Panc1 (cell line): ENCODE measurements at regions not wholly inside any gene's neighbourhood (a gene's known extent, or its start where the extent isn't known, plus 50 kb on each side); places are given as distances from the start of the nearest gene placed in this dataset.

Experiments
- ATAC-seq: fragments of 200-7000 bp; cut with Tn5 transposase; 2 replicates; pipeline ENCODE4 v1.9.1; 2020; ENCODE audit warnings: mild to moderate bottlenecking, moderate library complexity
- BruUV-seq: library from RNA; stranded (reverse); fragments of 400-500 nt; replicated peaks from 2 replicates; lab custom pipeline; 2021; lab: Mats Ljungman, UMichigan
- CTCF ChIA-PET: fragments of 300-600 bp; sonication (Branson Sonifier 250); formaldehyde crosslinking; loops from one replicate; lab custom pipeline; 2022; ENCODE audit warnings: antibody characterized with exemption; lab: Charles Lee
- POLR2A ChIA-PET: fragments of 300-600 bp; sonication (Branson Sonifier 250); formaldehyde crosslinking; loops from one replicate; lab custom pipeline; 2022; ENCODE audit warnings: antibody characterized with exemption; lab: Charles Lee
- DNase-seq: peaks from one replicate; pipeline ENCODE4 v3.0.0-alpha.2; 2010; ENCODE audit warnings: low read depth, low spot score
- H3K27ac ChIP-seq: 2 replicates; pipeline ENCODE4 v1.5.1; 2011; ENCODE audit warnings: mild to moderate bottlenecking, low read length, inconsistent platforms
- H3K27me3 ChIP-seq: fragments of 200-500 bp; sonication (Bioruptor generic); 2 replicates; pipeline ENCODE4 v1.6.0; 2014; ENCODE audit warnings: low read length, inconsistent platforms; ENCODE audit not compliant: control insufficient read depth, insufficient read depth
- H3K36me3 ChIP-seq: fragments of 200-500 bp; sonication (Bioruptor generic); 2 replicates; pipeline ENCODE4 v1.5.1; 2014; ENCODE audit warnings: inconsistent platforms, mild to moderate bottlenecking, low read length, moderate library complexity; ENCODE audit not compliant: control insufficient read depth, insufficient read depth
- H3K4me1 ChIP-seq: 2 replicates; pipeline ENCODE4 v1.5.1; 2011; ENCODE audit warnings: inconsistent platforms, mild to moderate bottlenecking, low read length, moderate library complexity; ENCODE audit not compliant: control insufficient read depth, insufficient read depth
- H3K4me3 ChIP-seq, 2 experiments: 2 replicates each; pipeline ENCODE4 v1.5.1; 2011 to 2012; ENCODE audit warnings: low read depth in 2 of 2, low read length in 2 of 2, mild to moderate bottlenecking in 2 of 2, inconsistent platforms in 1 of 2, moderate library complexity in 1 of 2
- H3K9me3 ChIP-seq: fragments of 200-500 bp; sonication (Bioruptor generic); 2 replicates; pipeline ENCODE4 v1.5.1; 2014; ENCODE audit warnings: low read depth, mild to moderate bottlenecking, inconsistent platforms, low read length, moderate library complexity; ENCODE audit not compliant: control insufficient read depth, insufficient read depth
- CTCF ChIP-seq: fragments of 450-650 bp; IDR thresholded peaks from 2 replicates; pipeline ENCODE4 v1.5.1; 2017; ENCODE audit warnings: mild to moderate bottlenecking
- POLR2AphosphoS5 ChIP-seq: IDR thresholded peaks from 2 replicates; pipeline ENCODE4 v1.6.1; 2012; ENCODE audit warnings: mild to moderate bottlenecking, low read depth, low read length, moderate library complexity
- REST ChIP-seq, 2 experiments: IDR thresholded peaks; 2 replicates each; pipeline ENCODE4 v1.6.1; 2011 to 2012; ENCODE audit warnings: low read depth in 2 of 2, control low read depth in 1 of 2, low read length in 1 of 2, mild to moderate bottlenecking in 1 of 2, moderate library complexity in 1 of 2; ENCODE audit not compliant: insufficient read depth in 1 of 2
- SIN3A ChIP-seq: IDR thresholded peaks from 2 replicates; pipeline ENCODE4 v1.6.1; 2012; ENCODE audit warnings: low read depth, mild to moderate bottlenecking, low read length, moderate library complexity, borderline replicate concordance; ENCODE audit not compliant: insufficient read depth
- TCF7L2 ChIP-seq: IDR thresholded peaks from 2 replicates; pipeline ENCODE4 v1.6.1; 2011; ENCODE audit warnings: mild to moderate bottlenecking, low read depth, low read length, inconsistent platforms
- in situ Hi-C: cut with HindIII; loops from 2 replicates; pipeline ENCODE4 v1.10.0; 2016; ENCODE audit warnings: low sequenced_read_pairs, low pct_unique_long_range_greater_than_20kb
- intact Hi-C: fragments of 100-400 bp; cut with micrococcal nuclease; formaldehyde crosslinking; loops from one replicate; pipeline ENCODE4 v1.10.0; 2022; ENCODE audit not compliant: unreplicated experiment

- ATAC-seq, result no peak
- Histone ChIP-seq H3K27ac (no peak overlapping the region), H3K36me3 (no peaks in the 10 kb centered on the region; the same call in 1 of the 2 replicates), H3K9me3 (peaks cover 37% of the 10 kb centered on the region), H3K4me1 (no peaks in the 10 kb centered on the region), H3K4me3 (no peak overlapping the region), H3K27me3 (no peaks in the 10 kb centered on the region)
- ChIA-PET POLR2A (no interaction called here), CTCF (no interaction called here)
- intact Hi-C loops (no loop called here), in situ Hi-C loops (no loop called here)
- no TSS peak for BruUV-seq
- no peak for DNase-seq
- TF ChIP-seq REST (IDR thresholded peaks at IDR 0.05; ENCODE audit: insufficient read depth in 1 of 2, low read depth in 2 of 2, low read length in 1 of 2), result no peak
- TF ChIP-seq CTCF, result peak; percentile 52
These were observed 1435.2 kb downstream of the UQCRFS1 start for GRCh38 chr19:27777726-27778125.

- no peak for TF ChIP-seq REST (IDR thresholded peaks at IDR 0.05; ENCODE audit: insufficient read depth in 1 of 2, low read depth in 2 of 2, low read length in 1 of 2)
- TF ChIP-seq CTCF, result no peak
- no peak for TF ChIP-seq POLR2AphosphoS5
- TF ChIP-seq SIN3A, result no peak
- TF ChIP-seq TCF7L2, result no peak
- Histone ChIP-seq H3K9me3 (peaks cover 41% of the 10 kb centered on the region), H3K36me3 (no peaks in the 10 kb centered on the region; the same call in 1 of the 2 replicates), H3K4me1 (no peaks in the 10 kb centered on the region), H3K4me3 (no peak overlapping the region), H3K27ac (no peak overlapping the region), H3K27me3 (no peaks in the 10 kb centered on the region)
- intact Hi-C loops (no loop called here), in situ Hi-C loops (no loop called here)
- no peak for ATAC-seq
- ChIA-PET POLR2A (no interaction called here), CTCF (no interaction called here)
- TSS peak; percentile 24 for BruUV-seq
- DNase-seq, result no peak
These were observed 1435.7 kb downstream of the UQCRFS1 start for GRCh38 chr19:27777242-27777641.
